HG03520 (cell line): ENCODE measurements at regions not wholly inside any gene's neighbourhood (a gene's known extent, or its start where the extent isn't known, plus 50 kb on each side); places are given as distances from the start of the nearest gene placed in this dataset.
"Not testable (repeated sequence)": the region's sequence is repeated elsewhere in the genome, so short reads cannot be mapped to it uniquely, and the experiment has no call there.

Experiments
- ATAC-seq: cut with Tn5 transposase; IDR thresholded peaks from one replicate; pipeline ENCODE4 v1.9.1; 2021; ENCODE audit warnings: mild to moderate bottlenecking, moderate library complexity; ENCODE audit not compliant: unreplicated experiment

GRCh38 chr4:79748835-79749234, 324.2 kb downstream of the ANTXR2 start:
- ATAC-seq, result no peak

GRCh38 chr4:79747252-79747651, 325.8 kb downstream of the ANTXR2 start:
- ATAC-seq, result no peak

DNA sequence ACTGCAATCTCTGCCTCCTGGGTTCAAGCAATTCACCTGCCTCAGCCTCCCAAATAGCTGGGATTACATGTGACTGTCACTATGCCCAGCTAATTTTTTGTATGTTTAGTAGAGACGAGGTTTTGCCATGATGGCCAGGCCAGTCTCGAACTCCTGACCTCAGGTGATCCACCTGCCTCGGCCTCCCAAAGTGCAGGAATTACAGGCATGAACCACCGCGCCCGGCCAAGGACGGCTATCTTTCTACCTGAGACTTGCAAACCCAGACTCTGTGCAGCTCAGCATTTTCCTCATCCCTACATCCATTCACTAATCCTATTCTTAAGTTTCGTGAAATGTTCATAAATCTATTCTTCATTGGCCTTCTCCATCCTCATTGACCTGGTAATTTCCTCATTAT, 330.0 kb downstream of the ANTXR2 start:
- ATAC-seq, result no peak

- ATAC-seq, result no peak
These were observed 331.9 kb upstream of the GK2 start for GRCh38 chr4:79739912-79740311.

DNA sequence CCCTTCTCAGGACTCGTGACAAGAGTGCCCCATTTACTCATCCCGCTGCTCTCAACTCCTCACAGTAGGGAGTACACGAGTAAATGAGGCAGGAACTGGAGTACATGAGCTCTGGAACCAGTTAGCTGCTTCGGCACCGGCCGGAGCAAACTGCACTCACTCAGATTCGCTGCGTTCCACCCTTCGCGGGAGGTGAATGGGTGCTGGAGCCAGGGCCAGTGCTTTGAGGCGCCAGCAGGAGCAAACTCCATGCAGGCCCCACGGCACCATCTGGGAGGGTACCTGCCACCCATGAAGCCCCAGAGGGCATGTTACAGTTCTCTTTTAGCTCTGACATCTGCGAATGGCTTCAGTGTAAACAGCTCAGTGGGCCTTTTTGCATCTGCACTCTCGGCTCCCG, 315.5 kb upstream of the GK2 start:
- no peak for ATAC-seq

GRCh38 chr4:79700356-79700755, 292.3 kb upstream of the GK2 start:
- ATAC-seq, result no peak

- ATAC-seq, result no peak
These were observed 289.4 kb upstream of the GK2 start for GRCh38 chr4:79697444-79697843.

DNA sequence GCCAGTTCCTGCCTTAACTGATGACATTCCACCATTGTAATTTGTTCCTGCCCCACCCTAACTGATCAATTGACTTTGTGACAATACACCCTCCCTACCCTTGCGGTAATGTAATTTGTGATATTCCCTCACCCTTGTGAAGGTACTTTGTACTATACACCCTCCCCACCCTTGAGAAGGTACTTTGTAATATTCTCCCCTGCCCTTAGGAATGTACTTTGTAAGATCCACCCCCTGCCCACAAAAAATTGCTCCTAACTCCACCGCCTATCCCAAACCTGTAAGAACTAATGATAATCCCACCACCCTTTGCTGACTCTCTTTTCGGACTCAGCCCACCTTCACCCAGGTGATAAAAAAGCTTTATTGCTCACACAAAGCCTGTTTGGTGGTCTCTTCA, 288.5 kb upstream of the GK2 start:
- ATAC-seq, result not testable (repeated sequence)

- no peak for ATAC-seq
These were observed 287.8 kb upstream of the GK2 start for GRCh38 chr4:79695848-79696247.

GRCh38 chr4:79689740-79690139, 281.7 kb upstream of the GK2 start:
- ATAC-seq, result no peak

- no peak for ATAC-seq
These were observed 280.7 kb upstream of the GK2 start for GRCh38 chr4:79688691-79689090.

DNA sequence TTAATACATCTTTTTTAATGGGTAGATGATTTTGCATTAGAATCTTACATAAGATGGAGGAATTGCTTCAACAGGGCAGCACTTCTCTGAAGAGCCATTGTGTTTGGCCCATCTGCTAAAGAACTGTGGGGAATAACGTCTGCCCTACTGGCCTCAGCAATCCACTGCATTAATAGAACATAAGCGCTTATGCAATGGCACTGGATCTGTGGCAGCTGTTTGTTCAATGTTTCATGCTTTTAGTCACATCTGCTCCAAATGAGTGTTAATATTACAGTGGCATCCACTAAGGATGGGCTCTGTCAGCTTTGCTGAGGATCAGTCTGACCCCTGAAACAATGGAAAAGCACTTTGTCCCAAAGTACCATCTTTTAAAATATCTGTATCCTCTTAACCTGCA, 279.0 kb upstream of the GK2 start:
- ATAC-seq, result no peak

DNA sequence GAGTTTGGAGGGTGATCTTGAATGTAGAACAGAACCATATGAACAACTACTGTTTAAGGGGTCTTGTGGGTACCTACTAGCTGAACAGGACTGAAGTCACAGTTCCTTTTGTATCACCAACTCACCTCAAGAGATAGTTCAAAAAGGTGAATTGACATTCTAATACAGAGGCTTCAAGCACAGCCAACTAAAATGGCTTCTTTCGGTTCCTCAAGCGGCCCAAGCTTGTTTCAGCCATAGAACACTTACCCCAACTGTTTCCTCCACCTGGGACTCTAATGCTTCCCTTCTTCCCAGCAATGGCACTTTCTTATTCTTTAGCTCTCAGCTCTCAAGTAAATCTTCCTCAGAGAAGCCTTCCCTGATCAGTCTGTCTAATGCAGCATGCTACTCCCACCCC, 277.5 kb upstream of the GK2 start:
- no peak for ATAC-seq

DNA sequence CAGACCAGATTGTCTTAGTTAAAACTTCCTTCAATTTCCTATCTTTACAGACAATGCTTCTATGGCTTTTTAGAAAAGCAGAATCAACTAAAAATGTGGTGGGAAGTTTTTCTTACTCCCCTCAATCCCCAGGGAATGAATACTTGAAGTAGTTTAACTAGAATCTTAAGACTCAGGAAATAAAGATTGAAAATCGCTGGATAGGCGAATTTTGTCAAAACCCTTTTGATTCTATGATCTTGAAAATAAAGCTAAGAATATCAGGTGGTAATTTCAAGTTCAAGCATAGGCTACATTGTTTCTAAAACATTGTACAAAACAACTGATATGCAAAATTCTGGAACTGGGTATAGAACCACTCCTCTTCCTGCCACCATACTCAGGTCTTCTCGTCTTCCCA, 276.5 kb upstream of the GK2 start:
- no peak for ATAC-seq

DNA sequence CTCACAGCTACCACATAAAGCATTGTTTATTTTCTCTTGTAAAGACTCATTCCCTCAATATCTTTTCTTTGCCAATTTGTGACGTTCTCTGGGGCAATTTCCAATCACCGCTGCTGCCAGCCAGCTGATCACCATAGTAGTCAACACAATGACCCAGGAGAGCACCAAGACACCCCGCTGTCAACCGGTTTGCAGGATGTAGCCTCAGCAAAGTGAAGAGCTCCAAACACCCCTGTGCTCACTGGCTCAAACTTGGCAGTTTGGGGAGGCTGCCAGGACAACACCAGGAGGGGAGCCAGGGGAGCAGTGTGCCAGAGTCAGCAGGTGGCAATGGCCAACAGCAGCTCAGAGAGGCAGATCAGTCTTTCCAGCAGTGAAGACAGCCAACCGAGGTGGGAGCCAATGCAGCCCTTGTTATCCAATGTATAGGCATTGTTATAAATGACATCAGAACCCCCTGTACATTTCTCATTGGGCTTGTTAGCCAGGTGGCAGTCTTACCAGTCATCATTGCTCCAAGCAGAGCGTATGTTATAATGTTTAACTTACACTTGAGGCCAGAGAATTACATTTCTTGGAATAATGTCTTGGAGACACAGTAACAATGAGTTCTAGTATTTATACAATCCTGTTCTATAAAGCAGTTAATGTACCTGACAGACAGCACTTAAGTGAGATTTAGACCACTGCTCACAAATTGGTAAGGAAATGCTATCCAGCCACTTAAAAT, 274.9 kb upstream of the GK2 start:
- no peak for ATAC-seq

- no peak for ATAC-seq
These were observed 274.1 kb upstream of the GK2 start for GRCh38 chr4:79682161-79682560.

DNA sequence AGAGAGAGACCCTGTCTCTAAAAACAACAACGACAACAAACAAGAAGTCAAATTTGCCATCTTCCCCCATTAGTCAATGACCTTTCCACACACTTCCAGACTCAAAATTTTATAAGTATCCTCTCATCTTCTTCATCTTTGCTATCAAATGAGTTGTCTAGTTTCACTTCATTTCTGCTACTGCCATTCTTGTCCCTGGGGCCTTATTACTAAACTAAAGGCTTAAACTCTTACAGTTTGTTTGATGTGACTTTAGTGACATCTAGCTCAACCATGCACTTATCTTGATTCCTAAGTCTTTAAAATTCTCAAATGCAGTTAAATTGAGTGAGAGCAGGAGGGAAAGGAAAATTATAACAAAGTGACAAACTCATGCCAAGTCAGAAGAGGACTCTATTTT, 271.8 kb upstream of the GK2 start:
- no peak for ATAC-seq

- no peak for ATAC-seq
These were observed 270.6 kb upstream of the GK2 start for GRCh38 chr4:79678472-79679202.

- no peak for ATAC-seq
These were observed 268.7 kb upstream of the GK2 start for GRCh38 chr4:79676705-79677104.

DNA sequence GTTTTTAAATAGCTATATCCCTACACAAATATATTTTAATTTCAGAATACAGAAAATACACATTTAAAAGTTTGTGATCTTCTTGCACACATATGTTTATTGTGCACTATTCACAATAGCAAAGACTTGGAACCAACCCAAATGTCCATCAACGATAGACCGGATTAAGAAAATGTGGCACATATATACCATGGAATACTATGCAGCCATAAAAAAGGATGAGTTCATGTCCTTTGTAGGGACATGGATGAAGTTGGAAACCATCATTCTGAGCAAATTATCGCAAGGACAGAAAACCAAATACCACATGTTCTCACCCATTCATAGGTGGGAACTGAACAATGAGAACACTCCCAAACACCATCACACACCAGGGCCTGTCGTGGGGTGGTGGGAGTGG, 266.9 kb upstream of the GK2 start:
- not testable (repeated sequence) for ATAC-seq

- ATAC-seq, result no peak
These were observed 265.9 kb upstream of the GK2 start for GRCh38 chr4:79673898-79674297.

DNA sequence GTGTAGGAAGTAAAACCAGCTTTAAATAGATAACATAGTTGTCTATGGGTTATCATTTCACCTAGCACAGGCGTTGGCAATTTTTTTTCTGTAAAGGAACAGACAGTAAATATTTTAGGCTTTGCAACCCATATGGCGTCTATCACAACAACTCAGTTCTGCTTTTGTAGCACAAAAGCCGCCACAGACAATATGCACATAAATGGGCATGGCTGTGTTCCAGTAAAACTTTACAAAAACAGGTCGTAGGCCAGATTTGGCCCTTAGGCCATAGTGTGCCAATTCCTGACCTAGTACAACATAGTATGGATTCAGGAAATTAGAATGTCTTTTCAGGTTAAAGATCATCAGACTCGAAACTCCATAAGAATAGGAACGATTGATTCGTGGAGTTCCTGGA, 265.3 kb upstream of the GK2 start:
- no peak for ATAC-seq

DNA sequence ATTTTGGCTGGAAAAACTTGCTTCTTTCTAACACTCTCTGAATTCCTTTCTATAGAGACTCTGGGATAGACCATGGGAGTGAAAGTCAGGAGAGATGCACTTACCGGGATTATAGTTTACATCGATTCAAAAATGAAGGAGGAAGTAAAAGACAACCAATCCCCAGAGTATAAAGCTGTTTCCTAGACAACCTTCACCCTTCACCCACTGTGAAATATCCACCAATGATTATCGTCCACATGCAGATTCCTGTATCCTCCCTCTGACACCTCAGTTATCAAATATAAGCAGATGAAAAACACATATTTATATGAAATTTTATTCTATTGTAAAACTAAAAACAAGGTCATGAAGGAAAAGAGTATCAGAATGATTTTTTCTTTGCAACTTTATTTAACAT, 258.8 kb upstream of the GK2 start:
- no peak for ATAC-seq
